ENCODE measurements at regions not wholly inside any gene's neighbourhood (a gene's known extent, or its start where the extent isn't known, plus 50 kb on each side); places are given as distances from the start of the nearest gene placed in this dataset.
A peak's percentile ranks its signal among the peaks of the same experiment; 100 is the strongest.

DNA sequence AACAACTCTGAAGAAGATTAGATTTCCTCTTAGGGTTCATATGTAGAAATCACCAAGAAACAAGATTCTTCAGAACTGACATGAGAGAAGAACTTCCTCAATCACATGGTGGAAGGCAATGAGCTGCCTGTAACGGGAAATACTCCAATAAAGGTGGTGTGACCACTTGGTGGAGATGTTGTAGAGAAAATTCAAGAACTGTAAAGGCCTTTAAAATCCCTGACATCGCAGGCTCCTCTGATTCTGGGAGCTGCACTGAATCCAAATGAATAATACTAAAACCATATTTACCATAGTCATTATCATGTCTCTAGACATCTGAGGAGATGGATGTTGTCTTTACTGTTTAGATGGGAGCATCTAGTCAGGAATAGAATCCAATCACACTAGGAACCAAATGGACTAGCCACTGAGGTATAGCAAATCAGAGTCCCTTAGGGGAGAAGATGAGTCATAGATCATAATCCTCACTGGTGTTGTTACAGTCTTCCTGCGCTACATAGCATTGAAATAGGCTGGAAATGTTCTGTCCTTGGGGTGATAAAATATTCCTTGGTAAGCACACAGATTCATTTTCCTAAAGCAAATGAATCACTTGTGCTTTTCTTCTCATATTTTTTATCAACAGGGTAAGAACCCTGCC, 321.6 kb upstream of the TENM4 start:
- no peak for DNase-seq

DNA sequence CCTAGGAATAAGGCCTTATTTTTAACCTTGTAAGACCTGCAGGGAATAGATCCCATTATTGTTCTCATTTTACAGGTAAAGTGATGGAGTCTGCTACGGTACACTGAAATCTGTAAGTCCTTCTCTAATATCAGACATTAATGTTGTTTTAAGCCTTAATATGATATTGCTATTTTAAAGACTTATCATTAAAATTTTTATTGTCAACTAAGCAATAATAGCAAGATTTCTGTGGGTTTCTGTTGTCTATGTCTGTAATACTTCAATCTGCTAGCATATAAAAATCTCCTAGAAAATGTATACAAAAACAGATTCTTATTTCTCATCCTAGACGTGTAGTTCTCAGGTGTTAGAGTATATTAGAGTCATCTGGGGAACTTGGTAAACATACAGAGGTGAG, 317.5 kb upstream of the TENM4 start:
- DNase-seq = no peak

DNA sequence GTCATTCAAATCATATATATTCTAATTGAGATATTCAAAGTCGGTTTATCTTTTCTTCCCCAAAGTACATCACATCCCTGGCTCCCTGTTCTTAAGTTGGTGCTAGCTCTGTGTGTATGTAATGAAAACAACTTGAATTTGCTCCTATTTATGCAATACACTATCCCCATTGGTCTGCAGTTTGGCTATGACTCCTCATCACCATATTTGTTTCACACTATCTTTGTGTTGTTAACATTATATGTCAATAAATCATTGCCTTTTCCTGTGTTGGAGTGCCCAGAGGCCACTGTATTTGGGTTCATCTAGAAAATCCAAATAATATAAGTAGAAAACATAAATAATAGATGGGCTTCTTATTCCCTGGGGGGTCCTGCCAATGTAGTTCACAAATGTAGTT, 306.6 kb upstream of the TENM4 start:
- no peak for DNase-seq

DNA sequence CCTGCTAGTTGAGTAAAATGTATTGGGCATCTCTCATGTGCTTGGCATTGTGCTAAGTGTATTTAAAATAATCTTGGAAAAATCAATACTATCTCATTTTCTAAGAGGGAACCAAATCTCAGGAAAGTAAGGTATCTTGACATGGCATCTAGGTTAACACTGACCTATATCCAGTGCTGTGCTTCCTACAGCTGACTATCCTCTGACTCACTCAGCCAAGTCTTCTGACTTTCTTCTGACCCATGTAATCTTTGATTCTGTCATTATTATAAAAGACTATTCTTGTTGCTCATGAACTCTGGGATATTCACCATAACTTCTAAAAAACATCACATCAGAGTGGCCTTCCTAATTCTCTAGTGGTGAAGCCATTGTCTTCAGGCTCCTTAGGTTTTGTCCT, 304.1 kb upstream of the TENM4 start:
- no peak for DNase-seq

DNA sequence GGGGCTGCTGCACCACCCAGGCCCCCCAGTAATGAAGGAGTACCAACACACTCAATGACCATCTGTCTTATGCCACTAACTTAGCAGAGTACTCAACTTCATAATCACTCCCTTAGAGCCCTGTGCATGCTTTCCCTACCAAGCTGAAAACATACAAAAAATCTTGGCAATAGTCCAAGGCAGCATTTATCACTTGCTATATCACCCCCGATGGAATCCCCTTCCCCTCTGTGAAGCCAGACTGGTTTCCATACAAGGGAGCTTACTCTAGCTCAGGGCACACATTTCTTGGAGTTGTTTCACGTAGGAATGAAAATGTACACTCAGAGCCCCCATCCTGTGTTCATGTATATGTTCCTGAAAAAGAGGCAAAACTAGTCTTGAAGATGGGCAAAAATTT, 301.3 kb upstream of the TENM4 start:
- DNase-seq = no peak

DNA sequence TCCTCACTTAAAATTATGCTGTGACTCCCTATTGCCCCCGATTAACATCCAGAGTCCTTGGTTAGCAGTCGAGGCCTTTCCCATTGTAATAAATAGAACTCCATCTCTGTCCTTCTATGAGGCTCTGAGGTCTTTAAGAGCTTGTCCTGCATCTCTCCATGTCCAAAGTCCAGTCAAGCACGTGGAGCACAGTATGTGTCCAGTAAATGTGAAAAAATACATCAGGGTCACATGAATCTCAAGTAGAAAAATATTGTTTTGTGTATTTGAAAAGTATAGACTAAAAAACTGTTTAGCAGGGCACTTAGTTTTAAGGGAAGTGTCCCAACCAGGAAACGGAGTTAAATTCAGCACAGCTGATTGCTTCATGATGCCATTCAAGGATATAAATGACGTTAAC, 298.8 kb upstream of the TENM4 start:
- DNase-seq = no peak

DNA sequence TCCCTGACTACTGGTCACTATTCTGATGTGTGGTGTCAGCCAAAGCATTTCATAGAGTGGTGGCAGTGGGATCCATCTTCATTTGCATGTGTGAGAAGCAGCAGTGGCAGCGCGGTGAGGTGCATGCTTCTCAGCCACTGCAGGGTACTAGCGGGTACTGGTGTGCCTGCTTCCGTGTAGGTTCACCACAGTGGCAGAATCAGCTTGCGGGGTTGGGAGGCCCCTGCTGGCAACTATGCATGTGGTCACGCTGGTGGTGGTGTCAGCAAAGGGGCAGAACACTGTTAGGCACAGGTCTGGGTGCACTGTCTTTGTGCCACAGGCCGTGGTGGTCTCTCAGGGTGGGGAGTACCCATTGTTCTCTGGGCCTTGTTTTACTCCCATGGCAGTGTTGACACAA, 286.4 kb upstream of the TENM4 start:
- DNase-seq = no peak

DNA sequence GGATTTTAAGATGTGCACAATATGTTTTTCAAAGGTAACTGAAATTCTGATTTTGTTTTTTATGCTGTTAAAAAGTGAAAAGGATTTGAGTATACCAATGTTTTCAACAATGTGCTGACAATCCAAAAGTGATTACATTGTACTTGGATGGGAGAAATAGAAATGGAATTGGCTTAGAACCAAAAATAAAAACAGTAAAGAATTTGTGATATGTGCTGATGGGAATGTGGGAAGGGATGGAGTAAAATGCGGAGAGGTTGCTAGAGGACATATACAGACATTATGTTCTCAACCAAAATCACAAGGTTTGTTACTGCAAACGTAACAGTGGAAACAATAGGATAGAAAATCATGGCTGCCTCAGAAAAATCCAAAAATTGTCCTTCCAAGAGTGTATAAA, 279.3 kb upstream of the TENM4 start:
- no peak for DNase-seq

DNA sequence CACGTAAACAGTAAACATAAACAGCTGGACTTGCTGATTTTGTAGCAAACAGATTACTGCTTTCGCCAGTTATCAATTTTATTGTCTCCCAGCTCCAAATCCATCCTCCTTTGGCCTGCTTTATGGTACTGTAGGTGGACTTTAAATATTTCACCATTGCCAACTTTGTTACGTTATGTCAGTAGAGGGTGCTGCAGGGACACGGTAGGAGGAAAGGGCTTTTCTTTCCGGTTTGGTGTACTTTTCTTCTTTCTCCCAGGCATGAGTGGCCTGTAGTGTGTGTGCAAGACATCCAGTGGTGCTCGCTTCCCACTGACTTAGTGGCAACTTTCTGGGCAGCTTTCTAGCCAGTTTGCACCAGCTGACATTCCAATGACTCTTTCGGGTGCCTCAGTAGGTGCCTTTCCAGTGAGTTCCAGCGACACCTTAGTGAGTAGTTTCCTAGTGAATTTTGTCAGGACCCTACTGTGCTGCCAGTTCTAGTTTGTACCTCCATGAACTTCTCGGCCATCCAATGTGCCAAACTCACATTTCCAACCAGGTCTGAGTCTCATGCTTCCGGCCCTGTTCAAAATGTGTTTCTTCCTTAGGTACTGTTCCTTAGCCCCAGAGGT, 267.6 kb upstream of the TENM4 start:
- peak; percentile 33 for DNase-seq

DNA sequence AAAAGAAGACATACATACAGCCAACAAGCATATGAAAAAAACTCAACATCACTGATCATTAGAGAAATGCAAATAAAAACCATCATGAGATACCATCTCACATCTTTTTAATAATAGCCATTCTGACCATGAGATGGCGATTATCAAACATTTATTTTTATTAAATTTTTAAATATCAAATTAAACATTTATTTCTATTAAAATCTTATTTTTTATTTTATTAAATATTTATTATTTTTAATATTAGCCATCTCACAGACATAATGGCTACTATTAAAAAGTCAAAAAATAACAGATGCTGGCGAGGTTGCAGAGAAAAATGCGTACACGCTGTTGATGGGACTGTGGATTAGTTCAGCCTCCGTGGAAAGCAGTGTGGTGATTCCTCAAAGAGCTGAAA, 264.8 kb upstream of the TENM4 start:
- no peak for DNase-seq

DNA sequence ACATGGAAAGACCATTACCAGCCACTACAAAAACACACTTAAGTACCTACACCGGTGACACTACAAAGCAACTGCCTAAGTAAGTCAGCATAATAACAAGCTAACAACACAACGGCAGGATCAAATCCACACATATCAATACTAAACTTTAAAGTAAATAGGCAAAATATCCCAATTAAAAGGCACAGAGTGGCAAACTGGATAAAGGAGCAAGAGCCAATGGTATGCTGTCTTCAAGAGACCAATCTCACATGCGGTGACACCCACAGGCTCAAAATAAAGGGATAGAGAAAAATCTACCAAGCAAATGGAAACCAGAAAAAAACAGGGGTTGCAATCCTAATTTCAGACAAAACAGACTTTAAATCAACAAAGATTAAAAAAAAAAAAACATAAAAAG, 261.5 kb upstream of the TENM4 start:
- DNase-seq = no peak

DNA sequence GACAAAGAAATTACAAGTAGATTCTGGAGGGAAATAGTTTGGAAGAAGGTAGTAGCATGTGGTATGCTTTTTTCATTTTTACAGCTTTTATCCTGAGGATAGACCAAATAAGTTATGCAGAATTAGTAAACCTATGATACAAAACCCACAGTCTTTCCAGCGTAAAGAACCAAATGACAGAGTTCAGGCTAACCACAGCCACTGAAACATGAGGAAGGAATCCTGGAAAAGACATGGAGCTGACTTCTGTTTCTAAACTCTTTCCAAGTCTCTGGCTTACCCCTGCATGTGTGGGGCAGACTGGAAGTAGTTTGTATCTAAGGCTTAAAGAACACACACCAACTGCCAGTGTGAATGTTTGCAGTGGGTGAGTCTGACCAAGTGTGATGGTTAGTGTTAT, 258.4 kb upstream of the TENM4 start:
- no peak for DNase-seq

DNA sequence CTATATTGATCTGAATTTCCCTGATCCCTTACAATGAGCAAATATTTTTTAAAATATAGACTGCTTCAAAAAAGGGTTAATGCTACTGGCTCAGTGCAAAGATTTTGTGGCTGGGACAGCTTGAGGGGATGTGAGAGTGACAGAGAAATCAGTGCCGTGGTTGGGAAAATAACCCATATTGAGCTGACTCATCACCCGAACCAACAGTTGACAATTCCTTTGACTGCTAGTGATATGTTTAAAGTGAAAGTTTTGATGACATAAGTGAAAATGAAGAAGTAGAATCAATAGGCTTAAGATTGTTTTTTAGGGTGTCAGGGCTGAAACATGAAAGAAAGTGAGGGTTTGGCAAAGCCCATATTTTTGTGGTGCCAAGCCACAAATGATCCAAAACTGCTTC, 257.1 kb upstream of the TENM4 start:
- no peak for DNase-seq

DNA sequence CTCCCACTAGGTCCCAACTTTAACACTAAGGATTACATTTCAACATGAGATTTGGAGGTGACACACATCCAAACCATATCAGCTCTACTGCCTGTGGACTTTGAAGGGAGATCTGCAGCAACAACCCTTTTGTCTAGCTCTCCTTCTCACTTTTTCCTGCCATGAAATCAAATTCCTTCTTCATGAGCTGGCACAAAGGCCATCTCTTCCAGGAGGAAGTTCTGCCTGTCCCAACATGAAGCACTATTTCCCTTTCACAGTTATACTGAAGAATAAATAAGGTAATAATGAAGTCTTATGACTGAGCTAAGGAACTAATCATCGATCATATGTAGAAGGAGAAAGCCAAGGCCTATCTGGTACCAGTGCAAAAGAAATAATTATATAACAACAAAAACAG, 253.5 kb upstream of the TENM4 start:
- DNase-seq = no peak

DNA sequence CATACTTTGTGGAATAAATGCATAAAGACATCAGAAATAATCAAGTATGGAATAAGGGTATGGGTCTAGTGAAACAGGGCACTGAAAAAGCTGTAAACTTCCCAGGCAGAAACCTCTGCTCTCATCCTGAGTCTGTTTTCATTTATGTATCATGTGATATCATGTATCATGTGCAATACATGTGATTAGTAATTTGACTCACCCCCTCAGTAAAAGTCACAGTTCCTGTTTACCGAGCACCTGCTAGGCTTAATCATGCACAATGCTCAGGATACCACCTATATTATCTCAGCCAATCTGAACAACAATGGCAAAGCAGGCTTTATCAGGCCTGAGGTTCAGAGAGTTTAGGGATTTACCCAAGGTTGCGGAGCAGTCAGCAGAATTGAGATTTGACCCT, 250.6 kb upstream of the TENM4 start:
- no peak for DNase-seq

DNA sequence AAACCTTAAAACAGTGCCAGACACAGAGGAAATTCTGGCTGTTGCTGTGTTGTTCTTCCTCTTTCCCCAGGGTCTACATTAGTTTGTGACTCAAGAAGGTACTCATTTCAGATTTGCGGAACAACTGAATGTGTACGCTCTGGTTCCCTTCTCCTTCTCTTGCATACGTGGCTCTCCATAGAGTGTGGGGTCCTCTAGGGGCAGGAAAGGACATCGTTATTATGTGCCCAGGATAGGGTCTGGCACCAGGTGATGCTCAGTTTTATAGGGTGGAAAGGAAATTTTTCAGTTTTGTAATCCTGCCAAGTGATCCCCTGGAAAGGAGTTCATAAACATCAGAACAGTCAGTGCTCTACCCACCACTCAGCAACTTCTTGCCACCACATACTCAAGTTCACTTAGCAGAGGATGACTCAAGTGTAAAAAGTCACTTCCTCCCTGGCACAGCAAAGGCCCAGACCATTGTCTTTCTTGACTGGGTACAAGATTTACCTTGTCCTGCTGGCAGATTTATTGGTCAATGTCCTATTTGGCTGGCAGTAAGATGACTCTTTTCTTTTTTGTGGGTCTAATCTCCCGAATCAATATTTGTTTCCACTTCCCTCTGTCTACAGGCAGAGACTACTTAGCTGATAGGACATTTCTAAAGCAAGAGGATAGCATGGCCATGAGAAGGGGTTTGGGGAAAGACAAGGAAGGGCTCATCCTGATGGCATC, 246.0 kb upstream of the TENM4 start:
- DNase-seq = no peak

DNA sequence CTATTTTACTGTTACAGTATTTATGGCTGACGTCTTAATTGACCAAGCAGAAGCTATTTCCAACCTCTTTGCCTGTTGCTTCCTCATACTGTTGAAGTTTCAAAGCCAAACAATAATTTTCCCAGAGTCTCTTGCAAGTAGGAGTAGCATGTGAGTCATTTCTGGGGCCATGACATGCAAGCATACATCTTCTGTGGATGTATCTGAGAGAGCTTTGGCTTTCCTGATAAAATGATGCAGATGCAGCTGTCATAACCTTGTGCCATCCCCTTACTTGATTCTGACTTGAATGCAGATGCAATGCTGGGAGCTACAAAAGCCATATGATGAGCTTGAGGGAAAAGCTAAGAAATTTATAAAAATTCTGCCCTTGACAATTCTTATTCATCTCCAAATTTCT, 243.1 kb upstream of the TENM4 start:
- DNase-seq = no peak

DNA sequence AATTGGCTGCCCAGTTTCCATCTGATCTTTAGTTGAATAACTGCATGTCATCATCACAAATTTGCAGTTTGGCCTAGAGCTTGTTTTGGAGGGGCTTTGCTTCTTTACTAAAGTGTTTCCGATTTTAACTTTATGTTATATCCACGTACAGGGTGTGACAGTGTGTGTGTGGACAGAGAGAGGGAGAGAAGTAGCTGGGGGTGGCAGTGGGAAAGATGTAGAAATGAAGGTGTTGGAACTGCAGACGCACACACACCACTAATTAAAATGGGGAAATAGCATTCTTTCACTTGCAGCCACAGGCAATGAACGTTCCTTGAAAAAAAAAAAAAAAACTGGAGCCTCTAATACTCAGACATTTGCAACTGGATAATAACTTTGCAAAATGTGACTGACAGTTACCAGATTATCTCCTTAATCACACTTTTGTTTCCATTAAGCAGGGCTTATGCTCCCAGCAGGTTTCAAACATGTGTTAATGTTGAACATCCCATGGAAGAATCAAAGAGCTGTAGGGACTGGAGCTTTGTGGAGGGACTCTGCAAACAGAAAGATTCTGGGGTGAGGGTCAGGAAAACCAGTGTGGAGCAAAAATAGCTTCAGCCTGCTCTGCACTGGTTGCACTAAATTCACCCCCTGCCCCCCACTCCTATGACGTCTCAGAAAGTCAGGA, 238.1 kb upstream of the TENM4 start:
- no peak for DNase-seq

DNA sequence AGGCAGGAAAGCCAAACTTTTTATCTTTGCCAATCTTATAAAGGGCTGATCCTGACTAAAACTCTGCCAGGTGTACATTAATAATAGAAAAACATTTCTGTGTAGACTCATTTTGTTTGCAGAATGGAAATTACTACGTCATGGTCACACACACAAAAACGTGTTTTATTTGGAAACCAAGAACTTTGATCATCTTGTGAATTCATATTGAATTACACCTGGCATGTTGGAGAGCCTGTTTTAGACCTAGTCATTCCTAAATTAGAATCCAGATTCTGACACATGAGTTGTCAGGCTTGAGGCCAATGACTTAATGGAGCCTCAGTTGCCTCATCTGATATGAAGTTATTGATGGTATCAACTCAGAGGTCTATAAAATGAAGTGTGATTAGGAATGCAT, 235.6 kb upstream of the TENM4 start:
- DNase-seq = no peak

DNA sequence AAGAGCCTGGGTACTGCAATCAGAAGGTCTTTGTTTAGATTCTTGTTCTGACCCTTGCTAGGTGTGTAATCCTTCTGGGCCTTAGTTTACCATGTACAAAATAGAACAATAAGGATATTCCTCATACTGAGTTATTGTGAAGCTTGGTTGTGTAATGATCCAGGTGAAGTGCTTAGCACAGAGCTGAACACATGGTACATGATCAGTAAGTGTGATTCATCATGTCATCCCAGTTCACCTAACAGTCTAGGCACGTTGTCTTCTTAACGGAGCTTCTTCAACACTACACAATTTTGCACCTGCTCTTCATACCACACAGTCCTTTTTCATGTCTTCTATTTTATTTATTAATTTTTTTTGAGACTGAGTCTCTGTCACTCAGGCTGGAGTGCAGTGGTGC, 234.3 kb upstream of the TENM4 start:
- no peak for DNase-seq

DNA sequence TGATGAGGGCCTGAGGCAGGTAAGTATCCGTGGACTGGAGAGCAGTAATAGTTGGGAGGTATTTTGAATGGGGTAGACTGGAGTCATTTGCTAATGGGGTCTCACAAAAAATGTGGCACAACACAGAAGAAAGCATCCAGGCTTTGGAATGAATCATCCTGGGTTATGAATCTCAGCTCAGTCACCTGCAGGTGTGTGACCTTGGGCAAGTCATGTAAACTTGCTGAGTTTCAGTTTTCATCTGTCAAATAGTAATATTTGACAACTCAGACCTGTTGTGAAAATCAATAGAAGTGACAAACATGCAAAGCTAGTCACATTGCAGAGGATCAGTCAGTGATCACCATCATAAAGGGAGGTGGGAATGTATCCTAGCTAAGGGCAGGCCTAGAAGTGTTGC, 232.0 kb upstream of the TENM4 start:
- no peak for DNase-seq

DNA sequence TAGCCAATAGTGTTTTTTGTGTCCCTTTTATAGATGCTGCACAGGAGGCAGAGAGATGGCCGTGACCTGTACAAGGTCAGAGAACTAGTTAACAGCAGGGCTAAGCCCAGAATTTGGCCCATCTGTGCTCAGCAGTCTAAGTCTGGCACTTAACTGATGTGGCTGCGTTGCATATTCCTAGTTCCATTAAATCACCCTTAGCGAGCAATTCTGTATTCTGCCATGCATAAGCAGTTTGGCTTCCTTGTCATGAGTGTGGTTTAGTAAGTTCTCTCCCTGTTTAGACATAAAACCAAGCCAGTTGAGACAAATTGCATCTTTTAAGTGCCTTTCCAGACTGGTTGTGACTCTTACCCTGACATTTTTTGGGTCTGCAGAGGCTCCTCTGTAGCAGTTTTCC, 230.6 kb upstream of the TENM4 start:
- DNase-seq = no peak

DNA sequence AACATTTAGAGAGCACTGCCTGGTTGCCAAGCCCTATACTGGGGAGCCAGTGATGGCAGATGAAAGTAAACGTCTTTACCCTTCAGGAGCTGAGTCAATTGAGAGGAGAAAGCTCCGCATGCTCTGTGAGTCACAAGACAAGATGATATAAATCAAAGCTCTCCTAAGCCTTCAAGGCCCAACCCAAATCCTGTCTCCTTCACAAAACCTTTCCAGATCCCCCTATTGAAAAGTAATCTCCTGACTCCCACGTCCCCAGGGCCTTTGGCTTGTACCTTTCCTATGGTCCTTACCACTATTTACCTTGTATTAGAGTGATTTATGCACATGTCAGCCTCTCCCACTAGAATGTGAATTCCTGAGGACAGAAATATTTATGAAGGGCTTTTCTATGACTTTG, 230.1 kb upstream of the TENM4 start:
- no peak for DNase-seq

DNA sequence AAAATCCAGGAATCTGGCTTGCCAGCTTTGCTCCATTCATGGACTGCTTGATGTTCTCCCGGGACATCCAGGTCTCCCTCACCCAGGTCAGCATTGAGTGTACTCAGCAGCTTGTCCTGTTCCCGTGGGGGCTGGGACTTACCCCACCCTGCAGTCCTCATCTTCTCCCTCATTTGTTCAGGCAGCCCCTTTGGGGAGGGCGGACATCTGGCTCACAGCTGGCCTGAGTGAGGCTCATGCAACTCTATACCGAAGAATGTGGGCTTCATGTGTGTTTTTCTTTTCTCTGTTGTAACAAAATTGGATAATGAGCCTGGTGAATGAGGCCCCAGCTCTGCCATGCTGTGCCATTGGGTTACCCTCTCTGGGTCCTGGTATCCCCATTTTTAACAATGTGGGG, 227.7 kb upstream of the TENM4 start:
- no peak for DNase-seq
